Raji (cell line): ENCODE measurements at regions not wholly inside any gene's neighbourhood (a gene's known extent, or its start where the extent isn't known, plus 50 kb on each side); places are given as distances from the start of the nearest gene placed in this dataset.

Experiments used
- POLR2A ChIP-seq: IDR thresholded peaks from 2 replicates; pipeline ENCODE4 v1.6.1; 2011; ENCODE audit warnings: low read depth, low read length, control low read depth; ENCODE audit not compliant: insufficient read depth

DNA sequence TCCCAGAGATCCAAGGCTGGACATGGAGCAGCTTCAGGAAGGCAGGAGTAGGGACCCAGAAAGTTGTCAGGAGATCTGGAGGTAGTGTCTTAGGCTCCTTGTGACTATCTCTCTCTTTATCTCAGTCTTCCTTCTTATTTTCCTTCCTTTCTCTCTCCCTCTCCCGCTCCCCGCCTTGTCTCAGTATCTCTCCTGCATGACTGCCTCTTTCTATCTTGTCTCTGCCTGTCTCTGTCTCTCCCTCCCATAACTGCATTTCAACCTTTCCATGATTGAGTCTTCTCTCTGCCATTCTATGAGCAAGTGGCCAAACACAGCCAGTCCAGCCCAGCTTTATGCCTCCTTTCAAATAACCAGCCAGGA, 61.0 kb upstream of the NEK6 start:
- no peak for TF ChIP-seq POLR2A

DNA sequence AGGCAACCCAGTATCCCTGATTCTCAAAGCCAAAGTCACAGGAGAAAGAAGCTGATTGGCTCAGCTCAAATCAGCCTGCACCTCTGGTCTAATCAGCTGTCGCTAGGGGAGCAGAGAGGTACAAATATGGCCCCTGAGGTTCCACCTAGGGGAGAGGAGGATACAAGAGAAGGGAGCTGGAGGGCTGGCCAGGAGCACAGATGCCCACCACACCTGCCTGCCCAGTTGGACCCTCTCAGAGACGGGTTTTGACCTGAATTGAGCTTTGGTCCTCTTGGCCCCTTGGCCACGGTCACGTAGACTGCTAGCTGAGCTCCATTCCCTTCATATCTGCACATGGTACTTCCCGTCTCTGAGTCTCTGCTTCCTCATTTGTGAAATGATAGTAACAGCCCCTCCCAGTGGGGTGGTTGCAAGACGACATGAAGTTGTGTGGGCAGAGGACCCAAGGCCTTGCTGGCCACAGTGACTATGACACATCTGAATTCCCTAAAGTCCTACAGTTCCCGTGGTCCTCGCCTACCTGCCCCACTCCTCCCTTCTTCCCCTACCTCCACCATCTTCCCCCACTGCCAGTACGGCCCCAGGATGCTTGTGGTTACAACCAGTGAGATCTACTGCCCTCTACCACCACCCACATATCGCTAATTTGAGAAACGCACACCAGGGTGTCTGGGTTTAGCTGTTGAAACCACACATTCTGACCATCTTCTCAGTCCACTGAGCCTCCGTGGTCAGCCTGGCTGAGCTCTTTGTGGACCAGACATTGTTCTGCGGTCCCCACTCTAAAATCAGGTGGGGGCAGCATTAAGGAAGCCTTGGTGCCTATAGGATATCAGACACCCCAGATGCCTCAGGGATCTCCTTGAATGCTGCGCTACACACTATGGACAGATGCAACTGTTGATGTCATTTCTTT, 60.3 kb upstream of the NEK6 start:
- TF ChIP-seq POLR2A, result peak; percentile 61

DNA sequence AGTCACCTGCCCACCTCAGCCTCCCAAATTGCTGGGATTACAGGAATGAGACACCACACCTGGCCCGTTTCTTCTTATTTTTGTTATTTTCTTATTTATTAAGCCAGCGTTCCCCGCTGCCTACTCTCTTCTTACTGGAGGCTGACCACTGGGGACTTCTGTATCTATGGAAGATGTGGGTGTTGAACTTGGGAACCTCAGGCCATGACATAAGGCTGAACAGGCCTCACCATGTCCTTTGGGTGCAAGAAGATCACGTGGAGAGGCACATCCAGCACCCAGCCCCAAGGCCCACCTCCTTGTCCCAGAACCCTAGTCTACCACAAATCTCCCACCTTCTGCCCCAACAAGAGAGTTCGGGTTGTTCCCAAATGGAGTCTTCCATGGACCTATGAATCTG, 59.4 kb upstream of the NEK6 start:
- TF ChIP-seq POLR2A, result no peak

DNA sequence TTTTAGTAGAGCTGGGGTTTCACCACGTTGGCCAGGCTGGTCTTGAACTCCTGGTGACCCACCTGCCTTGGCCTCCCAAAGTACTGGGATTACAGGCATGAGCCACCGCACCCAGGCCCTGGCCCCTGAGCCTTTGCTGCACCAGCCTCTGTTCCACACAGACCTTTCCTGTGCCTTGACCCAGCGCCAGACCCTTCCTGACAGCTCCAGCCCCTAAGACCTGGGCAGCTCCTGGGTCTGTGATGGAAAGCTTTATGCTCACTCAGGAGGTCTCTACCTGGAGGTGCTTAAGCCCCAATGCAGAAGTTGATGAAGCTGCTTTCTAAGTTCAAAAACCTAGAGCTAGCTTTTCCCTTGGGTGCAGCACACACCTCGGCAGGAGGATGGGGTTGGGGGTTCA, 58.8 kb upstream of the NEK6 start:
- no peak for TF ChIP-seq POLR2A

DNA sequence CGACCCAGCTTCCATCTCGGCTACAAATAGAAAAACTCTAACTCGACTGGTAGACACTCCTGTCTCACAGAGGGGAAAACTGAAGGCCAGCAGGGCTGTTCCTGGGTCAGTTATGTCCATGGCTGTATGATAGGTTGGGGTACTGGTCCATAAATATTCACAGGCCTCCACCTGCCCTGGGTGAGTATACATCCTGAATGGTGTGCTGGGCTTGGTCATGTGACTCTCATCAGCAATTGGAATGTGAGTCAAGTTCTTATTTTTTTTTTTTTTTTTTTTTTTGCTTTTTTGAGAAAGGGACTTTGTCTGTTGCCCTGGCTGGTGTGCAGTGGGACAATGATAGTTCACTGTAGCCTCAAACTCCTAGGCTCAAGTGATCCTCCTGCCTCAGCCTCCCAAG, 58.3 kb upstream of the NEK6 start:
- TF ChIP-seq POLR2A, result no peak

DNA sequence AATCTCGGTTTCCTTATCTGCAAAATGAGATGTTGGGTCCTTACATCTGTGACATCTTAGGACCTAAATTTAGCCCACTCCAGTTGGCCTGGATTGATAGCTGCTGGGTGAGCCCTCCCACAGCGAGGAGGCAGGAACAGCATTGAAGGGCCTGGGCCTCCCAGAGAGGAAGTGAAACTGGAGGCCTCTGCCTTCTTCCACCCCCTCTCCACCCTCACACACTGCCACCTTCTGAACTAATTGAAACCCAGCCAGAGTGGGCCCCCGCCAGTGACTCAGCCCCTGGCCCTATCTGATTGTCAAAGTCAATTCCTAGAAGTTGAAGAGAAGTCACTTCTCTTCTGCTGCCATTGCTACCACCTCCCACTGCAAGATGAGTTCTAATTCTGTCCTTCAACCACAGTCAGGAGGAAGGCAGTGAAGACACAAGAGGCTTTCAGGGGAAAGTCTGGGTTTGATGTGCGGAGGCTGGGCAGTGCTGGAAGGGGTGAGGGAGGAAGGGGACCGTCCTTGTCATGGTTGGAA, 55.2 kb upstream of the NEK6 start:
- no peak for TF ChIP-seq POLR2A

DNA sequence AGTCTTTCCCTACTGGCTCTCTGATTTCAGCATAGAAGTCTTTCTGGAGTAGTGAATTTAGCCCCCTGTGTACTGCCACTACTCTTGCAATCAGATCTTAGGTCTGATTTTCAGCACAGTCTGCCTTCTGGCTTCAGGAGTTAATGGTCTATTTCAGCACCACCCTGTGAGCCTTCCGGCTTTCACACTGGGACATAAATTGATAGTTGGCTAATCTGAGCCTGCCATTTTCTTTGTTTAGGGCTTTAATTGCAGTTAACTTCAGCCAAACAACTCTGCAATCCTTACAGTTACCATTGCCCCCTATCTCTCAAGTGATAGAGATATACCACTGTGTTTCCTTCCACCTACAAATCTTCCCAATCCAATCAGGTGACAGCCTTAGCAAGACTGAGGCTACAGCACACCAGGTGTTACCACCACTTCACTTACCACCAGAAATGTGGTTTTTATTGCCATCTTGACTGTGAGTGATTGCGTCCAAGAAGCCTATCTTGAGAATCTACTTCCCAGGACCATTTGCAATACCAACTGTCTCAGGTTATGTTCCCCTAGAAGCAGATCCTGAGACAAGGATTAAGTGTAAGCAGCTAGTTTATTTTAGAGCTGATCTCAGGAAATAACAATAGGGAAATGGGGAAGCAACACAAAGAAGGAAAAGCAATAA, 51.9 kb upstream of the NEK6 start:
- no peak for TF ChIP-seq POLR2A

DNA sequence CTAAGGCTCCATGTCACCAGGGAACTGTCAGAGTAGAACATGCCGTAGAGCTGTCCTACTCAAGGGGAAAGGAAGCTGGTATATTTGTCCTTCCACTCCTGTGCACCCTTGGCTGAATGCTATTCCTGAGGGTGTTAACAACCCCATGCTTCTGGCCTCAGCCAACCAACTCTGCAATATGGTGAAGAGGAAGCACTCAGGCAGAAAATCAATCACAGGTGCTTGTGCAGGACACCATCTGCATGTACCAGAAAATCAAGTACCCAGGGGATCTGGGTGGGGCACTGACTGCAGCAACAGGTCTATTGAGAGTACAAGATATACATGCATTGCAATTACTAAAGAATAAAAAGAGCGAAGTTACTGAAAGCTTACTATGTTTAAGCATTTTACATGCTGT, 51.4 kb upstream of the NEK6 start:
- TF ChIP-seq POLR2A, result no peak
